HG03045 (cell line): ENCODE measurements at regions not wholly inside any gene's neighbourhood (a gene's known extent, or its start where the extent isn't known, plus 50 kb on each side); places are given as distances from the start of the nearest gene placed in this dataset.
"Not testable (repeated sequence)": the region's sequence is repeated elsewhere in the genome, so short reads cannot be mapped to it uniquely, and the experiment has no call there.

Experiments used
- ATAC-seq: cut with Tn5 transposase; IDR thresholded peaks from one replicate; pipeline ENCODE4 v1.9.1; 2021; ENCODE audit warnings: mild to moderate bottlenecking, moderate library complexity; ENCODE audit not compliant: unreplicated experiment

DNA sequence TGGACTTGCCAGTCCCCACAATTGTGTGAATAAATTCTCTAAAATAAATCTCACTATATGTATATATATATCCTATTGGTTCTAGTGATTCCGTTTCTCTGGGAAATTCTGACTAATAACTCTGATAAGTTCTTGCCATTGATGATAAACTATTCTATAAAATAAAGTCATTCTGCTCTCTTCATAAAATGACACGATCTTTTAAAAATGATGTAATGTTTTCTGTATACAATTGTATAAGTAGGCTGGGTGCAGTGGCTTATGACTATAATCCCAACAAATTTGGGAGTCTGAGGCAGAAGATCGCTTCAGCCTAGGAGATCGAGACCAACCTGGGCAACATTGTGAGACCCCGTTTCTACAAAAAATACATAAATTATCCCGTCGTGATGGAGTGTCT lies 541.0 kb upstream of the ADGRL4 start:
- no peak for ATAC-seq

DNA sequence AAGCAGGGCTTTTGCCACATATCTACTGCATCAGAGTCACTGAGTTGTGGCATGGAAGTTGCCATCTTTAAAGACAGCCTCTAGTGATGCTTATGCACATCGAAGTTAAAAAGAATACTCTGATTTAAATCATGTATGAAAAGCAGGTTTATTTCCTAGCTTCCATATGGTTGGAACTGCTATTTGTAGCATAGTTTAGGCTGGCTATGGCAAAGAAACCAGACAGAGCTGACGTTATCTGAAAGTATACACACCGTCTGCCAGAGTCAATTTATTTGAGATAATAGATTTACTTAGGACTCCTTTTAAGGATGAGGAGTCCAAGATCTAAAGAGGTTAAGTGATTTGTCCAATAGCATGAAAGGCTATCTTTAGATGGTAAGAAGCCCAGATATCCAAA lies 536.9 kb upstream of the ADGRL4 start:
- ATAC-seq = no peak

DNA sequence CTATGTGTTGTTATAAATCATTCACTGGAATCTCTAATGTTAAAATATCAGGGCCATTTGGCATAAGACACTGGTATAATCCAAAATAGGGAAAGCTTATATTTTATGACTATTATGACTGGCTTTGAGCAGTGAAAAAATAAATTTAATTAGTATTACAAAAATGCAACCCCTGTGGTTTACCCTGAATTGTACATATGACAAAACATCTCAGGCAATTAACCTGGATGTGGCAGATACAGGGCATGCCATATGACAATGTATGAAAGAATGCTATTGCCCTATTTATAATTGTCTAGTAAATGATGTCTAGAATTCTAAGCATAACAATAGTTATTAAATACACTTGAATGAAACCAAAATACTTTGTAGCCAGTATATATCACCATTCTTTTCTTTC lies 532.5 kb upstream of the ADGRL4 start:
- no peak for ATAC-seq

DNA sequence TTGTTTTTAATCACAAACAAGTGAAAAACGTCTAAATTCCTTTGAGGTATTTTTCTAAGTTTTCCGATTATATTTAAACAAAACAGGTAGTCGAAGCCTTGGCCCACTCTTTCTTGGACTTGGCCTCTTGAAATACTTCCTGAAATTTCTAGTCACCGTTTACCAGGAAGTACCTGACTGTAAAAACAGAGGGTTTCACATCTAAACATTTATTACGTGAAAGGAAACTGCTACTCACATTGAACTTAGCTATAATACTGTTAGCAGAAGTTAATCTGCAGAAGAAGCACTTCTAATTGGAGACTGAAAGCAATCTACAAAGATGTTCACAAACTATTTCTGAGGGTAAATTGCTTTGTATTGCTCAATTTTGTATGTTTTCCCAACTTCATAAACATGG lies 526.0 kb upstream of the ADGRL4 start:
- no peak for ATAC-seq

DNA sequence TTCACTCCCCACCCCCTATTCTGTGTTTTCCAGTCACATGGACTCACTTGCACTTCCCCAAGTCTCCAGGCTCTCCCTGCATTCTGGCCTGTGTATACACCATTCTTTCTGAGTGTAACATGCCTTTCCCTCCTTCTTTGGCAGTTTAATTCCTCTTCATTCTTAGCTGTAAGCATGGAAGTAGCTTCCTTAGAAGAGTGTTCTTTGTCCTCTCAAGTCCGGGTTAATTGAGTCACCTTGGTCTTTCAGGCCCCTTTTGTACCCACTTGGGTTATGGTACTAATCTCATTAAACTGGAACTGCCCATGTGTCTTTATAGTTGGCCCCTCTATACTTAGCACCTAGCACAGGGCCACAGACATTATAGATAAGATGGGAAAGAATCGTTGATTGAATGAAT lies 525.3 kb upstream of the ADGRL4 start:
- no peak for ATAC-seq

DNA sequence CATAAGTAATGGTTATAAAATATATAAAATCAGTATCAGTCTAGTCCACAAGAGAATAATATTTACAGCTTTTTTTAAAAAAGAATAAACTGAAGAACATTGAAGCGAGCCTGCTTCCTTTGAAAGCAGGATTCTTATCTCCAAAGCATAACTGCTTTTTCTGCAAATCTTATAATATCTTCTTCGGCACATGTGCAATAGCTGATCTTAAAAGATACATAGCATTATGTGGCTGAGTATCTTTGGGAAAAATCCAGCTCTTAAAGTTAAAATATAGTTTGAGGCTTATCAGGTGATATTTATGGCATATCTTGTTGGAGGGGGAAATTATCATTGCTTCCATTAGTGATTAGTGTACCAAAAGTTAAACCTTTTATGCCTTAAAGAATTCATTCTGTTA lies 523.9 kb upstream of the ADGRL4 start:
- no peak for ATAC-seq

DNA sequence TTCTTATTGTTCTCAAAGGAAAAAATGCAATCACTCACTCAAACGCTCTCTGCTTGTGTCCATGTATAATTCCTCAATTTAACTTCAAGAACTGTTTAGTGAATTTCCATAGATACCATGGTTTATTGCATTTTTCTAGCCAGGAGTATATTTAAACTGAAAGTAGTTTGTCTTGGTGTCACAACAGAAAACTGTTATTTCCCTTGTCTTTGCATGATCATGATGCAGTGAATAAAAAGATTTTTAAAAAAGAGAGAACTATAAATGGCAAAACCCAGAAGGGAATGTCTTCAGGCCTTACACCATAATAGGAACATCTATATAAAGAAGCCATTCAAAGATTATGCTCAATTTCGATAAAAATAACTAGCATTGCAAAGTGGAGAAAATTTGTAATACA lies 523.5 kb upstream of the ADGRL4 start:
- ATAC-seq = no peak

DNA sequence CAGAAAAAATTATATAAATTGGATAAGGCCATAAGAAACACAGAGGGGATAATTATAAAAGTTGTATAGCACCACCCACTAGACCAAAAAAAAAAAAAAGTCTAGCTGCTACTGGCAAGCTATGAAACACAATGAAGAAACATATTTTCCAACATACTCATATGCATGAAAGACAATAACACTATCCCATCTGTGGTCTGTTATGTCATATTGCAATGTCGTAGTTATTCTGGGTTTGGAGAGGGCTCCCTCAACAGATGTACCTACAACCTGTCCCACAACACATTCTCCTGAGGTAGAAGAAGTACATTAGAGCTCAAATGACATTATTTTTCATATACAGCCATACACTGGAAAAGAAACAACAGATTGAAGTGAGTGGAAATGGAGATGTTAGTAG lies 517.6 kb upstream of the ADGRL4 start:
- ATAC-seq = no peak

DNA sequence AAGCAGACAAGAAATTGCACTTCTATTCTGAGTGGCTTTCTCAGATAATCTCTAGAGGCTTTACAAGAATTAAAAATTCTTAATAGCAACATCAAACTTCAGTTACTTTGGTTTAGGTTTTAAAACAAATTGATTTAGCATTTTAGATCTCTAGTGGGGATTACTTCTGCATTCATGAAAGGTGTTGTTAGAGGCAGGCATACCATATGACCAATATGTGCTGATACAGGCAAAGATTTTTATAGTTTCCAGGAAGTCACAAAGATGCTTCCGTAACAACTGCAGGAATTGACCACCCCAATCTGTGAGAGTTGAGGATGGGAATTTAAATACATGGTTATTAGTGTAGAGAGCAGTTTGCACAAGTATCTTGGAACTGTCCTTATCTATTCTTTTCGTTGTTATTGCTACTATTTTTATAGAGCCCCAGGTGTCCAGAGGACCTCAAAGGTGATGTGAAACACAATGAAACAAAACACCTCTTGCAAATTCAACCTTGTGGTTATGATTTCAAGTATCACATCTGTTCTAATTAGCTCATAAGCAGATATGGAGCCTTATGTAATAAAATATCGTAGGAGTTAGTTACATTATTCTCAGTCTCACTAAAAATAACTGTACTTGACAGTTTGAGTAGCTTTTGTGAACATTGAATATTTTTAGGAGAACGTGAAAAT lies 512.7 kb upstream of the ADGRL4 start:
- ATAC-seq = no peak

DNA sequence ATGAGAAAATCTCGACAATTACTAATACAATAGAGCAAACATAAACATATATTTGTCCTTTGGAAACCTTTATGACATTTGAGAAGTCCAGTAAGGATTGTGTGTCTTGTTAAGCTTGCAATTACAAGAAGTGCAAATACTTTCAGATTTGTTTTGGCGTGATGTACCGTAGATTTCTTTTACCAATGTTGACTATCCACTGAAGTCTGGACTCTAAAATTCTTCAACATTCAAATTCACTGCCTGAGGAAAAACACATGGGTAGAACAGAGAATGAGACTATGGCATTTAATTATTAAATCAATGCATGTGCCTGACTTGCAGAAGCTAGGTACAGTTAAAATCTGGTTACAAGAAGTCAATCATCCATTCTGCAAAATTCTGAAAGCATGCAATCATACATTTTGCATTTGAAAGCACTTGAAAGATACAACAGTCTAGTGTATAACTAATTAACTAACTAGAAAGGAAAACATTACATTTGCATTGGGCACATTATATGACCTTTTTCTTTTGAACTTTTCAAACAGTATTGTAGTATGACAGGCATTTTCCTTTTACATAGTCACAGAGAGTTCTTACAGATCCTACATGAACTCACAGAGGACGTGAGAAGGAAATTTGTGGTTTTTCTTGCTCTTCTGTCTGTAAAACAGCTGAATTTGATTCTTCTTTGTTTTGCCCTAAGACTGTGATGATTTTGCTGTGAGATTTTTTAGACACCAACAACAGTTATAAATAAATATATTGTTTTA lies 511.1 kb upstream of the ADGRL4 start:
- no peak for ATAC-seq

DNA sequence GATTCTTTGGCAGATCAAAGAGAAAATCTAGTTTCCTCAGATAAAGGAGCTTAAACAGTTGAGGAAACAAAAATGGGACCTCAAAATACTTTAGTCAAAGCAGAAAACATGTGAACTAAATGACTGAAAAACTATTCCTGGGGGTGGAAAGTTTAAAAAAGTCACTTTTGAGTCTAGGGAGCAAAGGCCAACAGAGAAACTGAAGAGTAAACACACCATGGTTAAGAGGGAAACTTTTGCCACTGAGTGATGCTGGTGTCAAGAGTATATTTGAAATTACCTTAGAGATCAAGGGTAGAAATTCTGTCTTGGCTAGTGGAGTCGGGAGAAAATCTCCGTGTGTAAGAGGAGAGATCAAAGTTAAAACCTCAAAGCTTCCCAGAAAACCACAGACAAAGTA lies 501.2 kb upstream of the ADGRL4 start:
- no peak for ATAC-seq

DNA sequence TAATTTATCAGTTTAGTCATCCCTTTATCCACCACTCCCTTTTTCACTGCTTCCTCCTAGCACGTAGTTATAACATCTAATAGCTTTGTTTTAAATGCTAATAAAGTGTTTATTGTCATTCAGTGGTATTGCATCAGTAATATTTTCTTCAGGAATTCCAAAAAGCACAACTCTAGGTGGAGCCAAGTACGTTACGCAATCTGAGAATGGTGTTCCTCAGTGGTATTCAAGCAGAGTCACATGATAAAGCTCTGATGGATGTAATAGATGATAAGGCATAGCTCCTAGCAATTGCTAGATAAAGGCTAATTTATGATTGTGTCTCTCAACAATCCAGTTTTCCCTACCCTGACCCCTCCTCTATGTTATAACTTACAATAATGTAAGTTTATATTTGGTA lies 494.6 kb upstream of the ADGRL4 start:
- ATAC-seq = no peak

DNA sequence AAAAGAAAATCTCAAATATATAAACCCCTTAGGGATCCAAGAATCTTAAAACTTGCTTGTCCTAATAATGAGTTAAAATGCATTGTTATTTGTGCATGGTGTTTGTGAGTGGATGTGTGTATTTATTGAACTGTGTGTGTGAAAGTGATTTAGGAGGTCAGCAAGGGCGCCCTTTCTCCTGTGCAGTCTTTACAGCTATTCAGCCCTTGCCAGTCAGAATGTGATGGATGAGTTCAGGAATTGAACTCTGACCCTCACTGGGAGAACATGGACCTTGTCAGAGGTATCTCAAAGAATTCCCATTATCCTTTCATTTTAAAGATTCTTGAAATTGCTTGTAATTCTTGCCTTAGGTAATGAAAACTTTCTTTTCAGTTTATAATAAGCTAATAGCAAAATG lies 493.0 kb upstream of the ADGRL4 start:
- no peak for ATAC-seq

DNA sequence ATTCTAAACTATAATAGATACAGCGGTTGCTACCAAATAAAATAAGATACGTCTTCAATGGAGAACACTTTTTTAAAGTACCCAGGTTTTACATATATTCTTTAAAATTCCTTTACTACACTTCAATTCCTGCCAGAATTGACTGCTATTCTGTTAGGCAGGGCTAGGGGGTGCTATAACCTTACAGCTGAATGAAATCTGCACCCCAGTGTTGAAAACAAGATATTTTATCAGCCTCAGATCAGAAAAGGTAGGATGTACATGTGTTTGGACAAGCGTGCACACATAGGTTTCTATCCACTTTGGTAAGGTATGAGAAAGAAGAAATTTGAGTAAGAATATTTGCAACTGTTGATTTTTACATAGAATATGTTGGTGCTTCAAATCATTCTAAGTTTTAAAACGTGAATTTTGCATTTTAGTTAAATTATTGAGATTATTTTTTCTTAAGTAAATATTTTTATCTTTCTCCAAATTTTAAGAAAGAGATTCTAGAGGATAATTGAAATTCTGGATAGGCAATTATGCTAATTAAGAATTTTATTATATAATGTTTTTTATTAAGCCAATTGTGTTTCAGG lies 490.8 kb upstream of the ADGRL4 start:
- ATAC-seq = peak; percentile 47

DNA sequence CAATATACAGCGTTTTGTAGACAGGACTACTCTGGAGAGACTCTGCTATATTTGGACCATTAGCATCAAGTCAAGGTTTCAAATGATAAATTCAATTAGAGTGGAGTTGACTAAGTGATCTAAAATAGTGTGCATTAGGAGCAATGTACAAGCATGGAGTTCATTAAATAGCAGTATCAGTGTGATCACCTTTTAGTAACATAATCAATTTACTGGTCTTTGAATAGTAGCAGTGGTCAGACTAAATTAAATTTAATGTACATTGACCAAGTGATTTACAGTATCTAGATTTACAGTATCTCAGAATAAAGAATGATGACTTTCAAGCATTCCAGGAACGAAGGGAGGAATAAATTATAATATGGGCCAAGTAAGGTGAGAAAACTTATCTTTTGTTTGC lies 489.6 kb upstream of the ADGRL4 start:
- ATAC-seq = no peak

DNA sequence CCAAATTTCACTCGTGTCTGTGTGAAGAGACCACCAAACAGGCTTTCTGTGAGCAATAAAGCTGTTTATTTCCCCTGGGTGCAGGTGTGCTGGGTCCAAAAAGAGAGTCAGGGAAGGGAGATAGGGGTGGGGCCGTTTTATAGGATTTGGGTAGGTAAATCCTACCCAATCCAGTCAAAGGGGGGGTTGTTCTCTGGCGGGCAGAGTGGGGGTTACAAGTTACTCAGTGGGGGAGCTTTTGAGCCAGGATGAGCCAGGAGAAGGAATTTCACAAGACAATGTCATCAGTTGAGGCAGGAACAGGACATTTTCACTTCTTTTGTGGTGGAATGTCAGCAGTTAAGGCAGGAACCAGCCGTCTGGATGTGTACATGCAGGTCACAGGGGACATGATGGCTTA lies 487.2 kb upstream of the ADGRL4 start:
- not testable (repeated sequence) for ATAC-seq

DNA sequence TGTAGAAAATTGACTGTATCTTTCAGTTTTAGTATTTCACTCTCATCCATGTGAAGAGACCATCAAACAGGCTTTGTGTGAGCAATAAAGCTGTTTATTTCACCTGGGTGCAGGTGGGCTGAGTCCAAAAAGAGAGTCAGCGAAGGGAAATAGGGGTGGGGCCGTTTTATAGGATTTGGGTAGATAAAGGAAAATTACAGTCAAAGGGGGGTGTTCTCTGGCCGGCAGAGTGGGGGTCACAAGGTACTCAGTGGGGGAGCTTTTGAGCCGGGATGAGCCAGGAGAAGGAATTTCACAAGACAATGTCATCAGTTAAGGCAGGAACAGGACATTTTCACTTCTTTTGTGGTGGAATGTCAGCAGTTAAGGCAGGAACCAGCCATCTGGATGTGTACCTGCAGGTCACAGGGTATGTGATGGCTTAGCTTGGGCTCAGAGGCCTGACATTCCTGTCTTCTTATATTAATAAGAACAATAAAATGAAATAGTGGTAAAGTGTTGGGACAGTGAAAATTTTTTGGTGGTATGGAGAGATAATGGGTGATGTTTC lies 482.1 kb upstream of the ADGRL4 start:
- ATAC-seq = not testable (repeated sequence)

DNA sequence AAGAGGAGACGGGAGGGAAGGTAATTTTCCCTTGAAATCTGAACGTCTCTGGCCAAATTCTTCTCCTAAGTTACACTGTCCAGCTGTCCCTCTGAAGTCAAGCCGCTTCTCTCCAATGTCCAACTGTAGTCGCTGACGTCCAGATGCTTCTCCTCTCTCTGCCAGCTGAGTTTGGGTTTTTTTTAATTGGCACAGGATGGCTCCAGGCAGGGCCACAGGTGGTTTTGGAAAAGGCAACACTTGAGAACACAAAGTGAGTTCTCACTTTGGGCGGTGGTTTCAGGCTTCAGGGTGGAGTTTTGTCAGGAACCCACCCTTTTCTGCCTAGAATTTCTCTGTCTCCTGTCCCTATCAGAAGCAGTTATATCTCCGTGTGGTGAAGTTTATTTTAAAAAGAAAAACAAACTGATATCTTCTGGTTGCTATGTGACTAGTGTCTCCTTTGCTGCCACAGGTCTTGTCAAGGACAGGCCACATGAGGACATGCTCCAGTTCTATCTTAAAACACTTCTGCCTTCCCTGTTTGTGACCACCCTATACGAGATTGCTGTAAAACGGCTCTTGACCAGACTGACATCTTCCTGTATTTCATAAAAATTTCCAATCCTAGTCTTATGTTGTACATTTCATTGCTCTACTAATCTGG lies 472.3 kb upstream of the ADGRL4 start:
- ATAC-seq = no peak

DNA sequence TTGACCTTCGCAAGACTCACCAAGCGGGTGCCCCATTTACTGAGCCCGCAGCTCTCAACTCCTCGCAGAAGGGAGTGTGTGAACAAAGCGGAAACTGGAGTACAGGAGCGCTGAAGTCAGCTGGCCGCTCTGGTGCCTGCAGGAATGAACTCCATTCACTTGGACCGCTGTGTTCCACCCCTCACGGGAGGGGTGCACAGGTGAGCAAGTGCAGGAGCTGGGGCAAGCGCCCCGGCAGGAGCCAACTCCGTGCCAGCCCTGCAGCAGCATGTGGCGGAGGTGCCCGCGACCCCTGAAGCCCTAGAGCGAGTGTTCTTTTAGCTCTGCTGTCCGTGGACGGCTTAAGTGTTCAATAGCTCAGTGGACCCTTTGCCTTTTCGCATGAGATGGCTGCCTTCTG lies 471.6 kb upstream of the ADGRL4 start:
- ATAC-seq = no peak

DNA sequence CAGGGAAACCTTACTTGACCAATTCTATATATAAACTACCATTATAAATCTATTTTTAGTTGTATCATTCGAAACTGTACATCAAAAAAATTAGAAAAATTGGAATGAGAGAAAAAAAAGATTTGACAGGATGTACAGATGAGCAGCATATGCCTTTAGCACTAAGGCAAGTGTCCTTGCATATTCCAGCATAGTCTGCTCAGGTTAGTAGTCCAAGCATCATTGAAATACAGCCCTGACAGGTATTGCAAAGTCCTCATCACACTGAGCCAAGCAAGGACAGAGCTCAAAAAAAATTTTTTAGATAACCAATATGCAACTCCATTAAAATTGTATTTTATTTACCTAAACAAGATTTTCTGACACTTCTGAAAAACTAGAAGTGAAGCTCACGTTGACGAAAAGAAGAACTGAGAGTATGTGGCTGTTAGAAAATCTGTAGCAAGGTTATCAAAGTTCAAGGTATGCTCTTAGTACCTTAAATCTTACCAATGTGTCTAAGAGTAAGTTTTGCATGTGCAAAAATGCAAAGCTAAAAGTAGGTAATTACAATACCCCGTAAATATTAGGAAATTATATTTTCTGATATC lies 465.6 kb upstream of the ADGRL4 start:
- peak; percentile 60 for ATAC-seq

DNA sequence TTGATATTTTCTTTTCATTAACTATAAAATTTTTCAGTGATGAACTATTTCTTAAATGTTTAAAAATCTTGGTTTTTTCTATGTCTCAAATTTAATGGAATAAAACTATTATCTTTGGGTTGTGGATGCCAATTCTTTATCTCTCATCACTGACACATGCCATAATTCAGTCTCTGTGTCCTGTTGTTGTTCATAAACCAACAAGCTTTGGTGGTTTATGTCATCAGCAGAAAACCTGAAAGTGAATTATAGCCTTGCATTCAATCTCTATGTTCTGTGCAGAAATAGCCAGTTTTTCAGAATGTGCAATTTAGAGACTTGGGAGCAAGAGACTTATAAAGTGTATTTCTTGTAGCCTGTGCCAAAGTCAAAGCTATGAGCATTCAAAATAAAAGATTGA lies 462.6 kb upstream of the ADGRL4 start:
- ATAC-seq = no peak
